Psoas muscle (tissue), 7 donors: ENCODE measurements at regions not wholly inside any gene's neighbourhood (a gene's known extent, or its start where the extent isn't known, plus 50 kb on each side); places are given as distances from the start of the nearest gene placed in this dataset.
"Not testable (repeated sequence)": the region's sequence is repeated elsewhere in the genome, so short reads cannot be mapped to it uniquely, and the experiment has no call there.

Experiments used
- ATAC-seq, 4 donors: fragments of 200-7000 bp; cut with Tn5 transposase; one replicate each; pipeline ENCODE4 v1.9.1; 2020; ENCODE audit warnings: moderate library complexity in 3 of 4, mild to moderate bottlenecking in 2 of 4
- DNase-seq, 2 donors: peaks; one replicate each; pipeline ENCODE4 v3.0.0-alpha.2; 2020
- H3K27ac ChIP-seq: fragments of 200-600 bp; one replicate; pipeline ENCODE4 v1.8.0; 2022
- H3K27me3 ChIP-seq, 3 donors: fragments of 200-600 bp in 1 of 3; one replicate each; pipeline versions ENCODE4 v1.6.1 to v1.8.0; 2013 to 2022; ENCODE audit warnings: low read length in 2 of 3, mild to moderate bottlenecking in 2 of 3, moderate library complexity in 1 of 3; ENCODE audit not compliant: insufficient read depth in 3 of 3
- H3K36me3 ChIP-seq, 2 donors: fragments of 200-600 bp in 1 of 2; one replicate each; pipeline versions ENCODE4 v1.6.1 to v1.8.0; 2013 to 2022; ENCODE audit warnings: low read depth in 1 of 2, mild to moderate bottlenecking in 1 of 2, moderate library complexity in 1 of 2; ENCODE audit not compliant: insufficient read depth in 1 of 2
- H3K4me1 ChIP-seq: fragments of 200-600 bp; one replicate; pipeline ENCODE4 v1.8.0; 2022
- H3K4me3 ChIP-seq: fragments of 200-600 bp; one replicate; pipeline ENCODE4 v1.8.0; 2022; ENCODE audit warnings: mild to moderate bottlenecking
- H3K9me3 ChIP-seq: fragments of 200-600 bp; one replicate; pipeline ENCODE4 v1.8.0; 2022
- WGBS, 3 donors: extraction: QIAGEN DNeasy Blood & Tissue Kit; methylation state at CpG; one replicate each; pipeline versions ENCODE4 v1.1.6 to v1.1.7; 2013; 5-methylcytosine and 5-hydroxymethylcytosine counted together
- intact Hi-C, 2 donors: fragments of 100-400 bp; cut with DNase I; formaldehyde crosslinking; loops; one replicate each; pipeline versions ENCODE4 v1.11.0 to v1.14.2; 2022
- TF ChIP-seq, protein P1 (sequence below): fragments of 200-600 bp; IDR thresholded peaks from one replicate; pipeline ENCODE4 v1.8.0; 2022; ENCODE audit warnings: antibody characterized with exemption
- donor health status: healthy with polysubstance abuse.
- donor health status: DM: no; HTN: no; CAD: no; lungs with moderate emphysema.
- donor health status: Bipolar disorder and iron deficiency.
- donor health status: healthy.
- donor health status: DM: yes; HTN: yes; CAD: no.
- donor health status: DM: no; HTN: no; CAD: no.
- donor health status: DM: yes; HTN: yes; CAD: no.

DNA sequence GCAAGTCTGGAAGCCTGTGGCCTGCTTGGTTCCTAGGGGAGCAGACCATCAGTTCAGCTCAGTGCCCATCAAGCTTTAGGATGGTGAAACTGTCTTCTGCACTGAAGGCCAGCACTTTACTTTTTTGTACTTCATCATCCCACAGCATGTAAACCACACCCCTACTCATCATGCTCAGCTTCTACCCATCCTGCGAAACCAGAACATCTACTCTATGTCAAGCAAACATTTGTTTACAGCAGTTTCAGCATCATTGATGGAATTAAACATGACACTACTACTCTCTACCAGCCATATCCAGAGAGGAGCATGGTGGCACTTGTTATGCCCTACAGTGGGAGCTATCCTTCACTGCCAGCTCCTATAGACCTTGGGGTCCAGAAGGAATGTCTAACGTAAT lies 306.6 kb downstream of the SOX2 start:
- no peak for ATAC-seq
- Histone ChIP-seq H3K9me3 (no peaks in the 10 kb centered on the region), H3K27ac (no peak overlapping the region), H3K36me3 (no peaks in the 10 kb centered on the region), H3K4me1 (no peaks in the 10 kb centered on the region), H3K27me3 (no peaks in the 10 kb centered on the region), H3K4me3 (no peak overlapping the region)
- no peak for DNase-seq
- WGBS, 3 donors = 87 to 93% (median 89%) methylated on average over 2 of the region's 2 CpGs
- intact Hi-C loops = no loop called here
- TF ChIP-seq, protein P1, sequence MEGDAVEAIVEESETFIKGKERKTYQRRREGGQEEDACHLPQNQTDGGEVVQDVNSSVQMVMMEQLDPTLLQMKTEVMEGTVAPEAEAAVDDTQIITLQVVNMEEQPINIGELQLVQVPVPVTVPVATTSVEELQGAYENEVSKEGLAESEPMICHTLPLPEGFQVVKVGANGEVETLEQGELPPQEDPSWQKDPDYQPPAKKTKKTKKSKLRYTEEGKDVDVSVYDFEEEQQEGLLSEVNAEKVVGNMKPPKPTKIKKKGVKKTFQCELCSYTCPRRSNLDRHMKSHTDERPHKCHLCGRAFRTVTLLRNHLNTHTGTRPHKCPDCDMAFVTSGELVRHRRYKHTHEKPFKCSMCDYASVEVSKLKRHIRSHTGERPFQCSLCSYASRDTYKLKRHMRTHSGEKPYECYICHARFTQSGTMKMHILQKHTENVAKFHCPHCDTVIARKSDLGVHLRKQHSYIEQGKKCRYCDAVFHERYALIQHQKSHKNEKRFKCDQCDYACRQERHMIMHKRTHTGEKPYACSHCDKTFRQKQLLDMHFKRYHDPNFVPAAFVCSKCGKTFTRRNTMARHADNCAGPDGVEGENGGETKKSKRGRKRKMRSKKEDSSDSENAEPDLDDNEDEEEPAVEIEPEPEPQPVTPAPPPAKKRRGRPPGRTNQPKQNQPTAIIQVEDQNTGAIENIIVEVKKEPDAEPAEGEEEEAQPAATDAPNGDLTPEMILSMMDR = no peak

GRCh38 chr3:182019926-182020325 lies 308.2 kb downstream of the SOX2 start:
- intact Hi-C loops = no loop called here
- no peak for DNase-seq
- H3K4me3 ChIP-seq = no peak overlapping the region
- H3K27ac ChIP-seq = no peak overlapping the region
- WGBS, 3 donors = 67 to 82% (median 74%) methylated on average over 1 of the region's 1 CpG
- no peaks in the 10 kb centered on the region for H3K9me3 ChIP-seq
- TF ChIP-seq, protein P1 = no peak
- H3K36me3 ChIP-seq = no peaks in the 10 kb centered on the region
- no peaks in the 10 kb centered on the region for H3K27me3 ChIP-seq
- no peaks in the 10 kb centered on the region for H3K4me1 ChIP-seq
- no peak for ATAC-seq

DNA sequence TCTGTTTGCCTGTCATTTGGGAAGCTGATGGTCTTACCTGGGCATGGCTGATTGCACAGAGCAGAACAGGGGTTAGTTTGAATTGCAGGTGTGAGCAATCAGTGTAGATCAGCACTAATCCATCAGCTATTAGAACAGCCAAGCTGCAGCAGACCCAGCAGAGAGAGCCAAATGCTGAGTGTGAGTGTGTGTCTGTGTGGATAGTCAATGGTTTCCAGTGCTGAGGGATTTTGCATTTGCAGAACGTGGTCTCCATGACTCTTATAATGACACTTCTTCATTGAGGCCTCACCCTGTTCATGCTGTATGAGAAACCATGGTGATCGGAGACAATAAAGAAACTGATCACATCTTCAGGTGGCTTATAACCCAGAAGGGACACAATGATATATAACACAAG lies 312.1 kb downstream of the SOX2 start:
- no peak for ATAC-seq
- no peak overlapping the region for H3K27ac ChIP-seq
- DNase-seq = no peak
- no peaks in the 10 kb centered on the region for H3K36me3 ChIP-seq
- H3K4me3 ChIP-seq = no peak overlapping the region
- H3K4me1 ChIP-seq = no peaks in the 10 kb centered on the region
- 68 to 80% (median 73%) methylated on average over 2 of the region's 2 CpGs for WGBS, 3 donors
- H3K9me3 ChIP-seq = no peaks in the 10 kb centered on the region
- TF ChIP-seq, protein P1 = no peak
- no peaks in the 10 kb centered on the region for H3K27me3 ChIP-seq
- intact Hi-C loops = no loop called here

DNA sequence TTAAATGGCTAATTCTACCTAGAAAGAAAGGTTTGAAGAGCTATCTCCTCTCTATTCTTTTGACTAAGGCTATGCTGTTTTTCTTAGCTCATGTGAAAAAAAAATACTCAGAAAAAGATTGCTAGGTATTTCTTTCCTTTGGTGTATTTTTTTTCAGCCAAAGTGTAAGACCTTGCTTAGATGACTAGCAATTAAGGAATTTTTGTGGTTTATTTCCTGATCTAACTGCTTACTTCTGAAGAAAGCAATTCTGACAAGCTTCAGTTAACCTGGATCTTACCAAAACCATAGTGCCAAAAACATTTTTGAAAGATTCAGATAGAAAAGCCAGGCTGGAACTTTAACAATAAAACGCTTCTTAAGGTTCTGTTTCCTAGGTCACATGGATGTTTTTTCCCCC lies 315.6 kb downstream of the SOX2 start:
- Histone ChIP-seq H3K36me3 (no peaks in the 10 kb centered on the region), H3K27me3 (no peaks in the 10 kb centered on the region), H3K4me1 (no peaks in the 10 kb centered on the region), H3K9me3 (no peaks in the 10 kb centered on the region), H3K4me3 (no peak overlapping the region), H3K27ac (no peak overlapping the region)
- ATAC-seq (no peak), DNase-seq (no peak)
- TF ChIP-seq, protein P1 = no peak
- 77 to 79% (median 78%) methylated on average over 1 of the region's 1 CpG for WGBS, 3 donors
- intact Hi-C loops = no loop called here

DNA sequence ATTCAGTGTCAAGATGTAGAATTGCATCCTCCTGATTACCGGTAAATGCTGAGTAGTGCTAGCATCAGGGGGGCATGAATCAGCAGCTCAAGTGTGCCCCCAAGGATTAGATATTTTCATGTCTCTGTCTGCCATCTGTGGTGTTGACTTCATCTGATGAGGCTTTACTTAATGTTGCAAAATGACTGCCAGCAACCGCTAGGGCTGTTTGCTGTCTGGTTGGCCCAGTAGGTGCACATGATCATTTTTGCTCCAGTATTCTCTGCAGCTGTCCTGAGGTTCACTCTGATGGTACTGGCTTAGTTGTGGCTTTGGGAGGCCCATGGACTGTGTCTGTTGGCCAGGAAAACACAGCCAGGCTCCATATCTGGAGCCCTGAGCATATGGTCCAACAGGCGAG lies 316.4 kb downstream of the SOX2 start:
- H3K9me3 ChIP-seq = no peaks in the 10 kb centered on the region
- no peaks in the 10 kb centered on the region for H3K27me3 ChIP-seq
- no peak overlapping the region for H3K4me3 ChIP-seq
- intact Hi-C loops = no loop called here
- DNase-seq (no peak), ATAC-seq (no peak)
- no peak overlapping the region for H3K27ac ChIP-seq
- no peaks in the 10 kb centered on the region for H3K36me3 ChIP-seq
- 79 to 83% (median 81%) methylated on average over 3 of the region's 3 CpGs for WGBS, 3 donors
- TF ChIP-seq, protein P1 = no peak
- no peaks in the 10 kb centered on the region for H3K4me1 ChIP-seq

- H3K27me3 ChIP-seq, ATAC-seq, H3K36me3 ChIP-seq, DNase-seq, H3K9me3 ChIP-seq, intact Hi-C loops, H3K4me1 ChIP-seq, H3K4me3 ChIP-seq, H3K27ac ChIP-seq: not testable (repeated sequence)
- WGBS, 3 donors = 74 to 93% (median 75%) methylated on average over 1 of the region's 1 CpG
These were observed 322.5 kb downstream of the SOX2 start for GRCh38 chr3:182034231-182034630.
